GM20000 (cell line): ENCODE measurements at regions not wholly inside any gene's neighbourhood (a gene's known extent, or its start where the extent isn't known, plus 50 kb on each side); places are given as distances from the start of the nearest gene placed in this dataset.

Experiments
- DNase-seq: peaks from one replicate; pipeline ENCODE4 v3.0.0; 2012; ENCODE audit warnings: low spot score
- CTCF ChIP-seq: IDR thresholded peaks from 2 replicates; pipeline ENCODE4 v1.5.1; 2012; ENCODE audit warnings: mild to moderate bottlenecking, control low read depth; ENCODE audit errors: extremely low read depth, missing control alignments

DNA sequence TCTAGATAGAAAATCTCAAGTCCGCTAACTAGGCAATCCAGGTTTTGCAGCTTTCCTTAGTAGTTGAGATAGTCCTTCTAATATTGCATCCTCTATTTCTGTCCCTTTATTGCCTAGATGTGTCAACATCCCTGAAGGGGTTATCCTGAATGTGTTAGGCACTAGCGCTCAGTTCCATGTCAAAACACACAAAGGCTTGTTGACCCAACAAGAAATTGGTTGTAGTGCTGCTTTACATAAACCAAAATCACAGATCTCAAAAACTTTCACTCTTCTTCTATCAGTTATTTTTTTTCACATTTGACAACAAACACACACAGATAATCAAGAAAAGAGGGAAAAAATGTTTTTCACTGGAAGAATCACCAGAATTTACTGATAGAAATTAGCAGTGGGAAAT, 51.4 kb upstream of the SOX2 start:
- TF ChIP-seq CTCF: no peak
- DNase-seq: no peak

- DNase-seq: no peak
- TF ChIP-seq CTCF: no peak
Observed at GRCh38 chr3:181637456-181637855, 74.3 kb upstream of the SOX2 start.

- no peak for TF ChIP-seq CTCF
- no peak for DNase-seq
Observed at GRCh38 chr3:181637056-181637455, 74.7 kb upstream of the SOX2 start.

- TF ChIP-seq CTCF: no peak
- DNase-seq: no peak
Observed at GRCh38 chr3:181635141-181635540, 76.6 kb upstream of the SOX2 start.

DNA sequence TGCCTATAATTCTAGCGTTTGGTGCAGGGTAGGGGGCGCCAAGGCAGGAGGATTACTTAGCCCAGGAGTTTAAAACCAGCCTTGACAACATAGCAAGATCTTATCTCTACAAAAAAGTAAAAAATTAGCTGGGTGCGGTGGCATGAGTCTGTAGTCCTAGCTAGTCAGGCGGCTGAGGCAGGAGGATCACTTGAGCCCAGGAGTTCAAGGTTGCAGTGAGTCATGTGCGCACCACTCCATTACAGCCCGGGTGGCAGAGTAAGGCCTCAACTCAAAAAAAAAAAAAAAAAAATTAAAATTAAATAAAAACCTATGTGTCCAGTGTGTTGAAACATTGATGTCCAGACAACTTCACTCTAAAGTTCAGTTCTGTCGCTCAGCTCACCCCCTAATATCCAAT, 78.2 kb upstream of the SOX2 start:
- DNase-seq: no peak
- no peak for TF ChIP-seq CTCF

DNA sequence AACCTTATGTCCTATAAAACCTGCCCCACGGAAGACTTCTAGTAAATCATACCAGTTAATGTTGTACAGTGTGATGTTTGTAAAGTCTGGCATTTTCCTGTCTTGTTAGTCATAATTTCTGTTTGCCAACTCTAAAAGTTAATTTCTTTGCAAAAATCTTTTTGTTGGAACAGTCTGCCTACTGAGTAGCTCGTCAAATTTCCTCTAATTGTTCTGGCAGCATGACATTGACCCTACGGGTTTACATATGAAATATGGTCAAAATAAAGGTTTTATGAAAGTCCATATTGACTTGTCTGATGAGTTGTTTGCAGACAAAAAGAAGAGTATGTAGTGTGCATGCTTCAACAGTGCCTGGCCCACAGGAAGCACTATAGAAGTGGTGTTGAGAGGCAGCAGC, 79.8 kb upstream of the SOX2 start:
- DNase-seq: no peak
- TF ChIP-seq CTCF: no peak

DNA sequence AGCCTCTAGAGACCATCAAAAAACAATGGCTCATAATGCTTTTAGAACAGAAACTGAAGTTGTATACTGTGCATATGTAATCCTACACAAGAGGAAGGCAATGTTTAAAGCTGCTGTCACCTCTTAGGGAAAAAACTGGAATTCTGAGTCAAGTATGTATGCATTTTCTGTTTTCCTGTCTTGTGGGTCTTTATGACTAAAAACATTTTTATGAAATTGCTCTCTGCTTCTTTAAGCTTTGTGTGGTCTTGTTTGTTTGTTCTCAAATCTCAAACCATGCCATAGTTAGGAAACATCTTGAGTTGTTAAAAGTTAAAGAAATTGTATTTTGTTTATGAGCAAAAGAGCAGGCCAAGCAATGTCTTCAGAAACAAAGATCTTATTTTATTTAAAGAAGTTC, 80.9 kb upstream of the SOX2 start:
- DNase-seq: no peak
- no peak for TF ChIP-seq CTCF
